GM19467 (cell line): ENCODE measurements at regions not wholly inside any gene's neighbourhood (a gene's known extent, or its start where the extent isn't known, plus 50 kb on each side); places are given as distances from the start of the nearest gene placed in this dataset.
"Not testable (repeated sequence)": the region's sequence is repeated elsewhere in the genome, so short reads cannot be mapped to it uniquely, and the experiment has no call there.

Source experiments
- ATAC-seq: cut with Tn5 transposase; IDR thresholded peaks from one replicate; pipeline ENCODE4 v1.9.1; 2021; ENCODE audit warnings: mild to moderate bottlenecking, moderate library complexity; ENCODE audit not compliant: unreplicated experiment

DNA sequence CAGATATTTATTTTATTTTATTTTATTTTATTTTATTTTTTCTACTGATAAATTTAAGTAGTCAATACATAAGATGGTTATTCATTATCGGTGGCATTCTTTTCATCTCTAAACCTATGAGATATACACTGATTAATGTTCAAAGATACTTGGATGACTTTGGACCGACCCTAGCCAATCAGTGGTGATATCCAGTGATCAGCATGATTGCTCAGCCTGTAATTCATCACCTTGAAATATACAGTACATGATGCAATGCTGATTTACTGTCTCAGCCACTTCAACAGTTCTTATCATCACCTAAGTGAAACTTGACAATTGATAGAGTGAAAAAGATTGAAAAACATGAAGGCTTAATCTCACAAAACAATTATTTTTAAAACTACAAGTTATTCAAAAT is 1651.0 kb downstream of the REEP3 start:
- ATAC-seq = no peak

DNA sequence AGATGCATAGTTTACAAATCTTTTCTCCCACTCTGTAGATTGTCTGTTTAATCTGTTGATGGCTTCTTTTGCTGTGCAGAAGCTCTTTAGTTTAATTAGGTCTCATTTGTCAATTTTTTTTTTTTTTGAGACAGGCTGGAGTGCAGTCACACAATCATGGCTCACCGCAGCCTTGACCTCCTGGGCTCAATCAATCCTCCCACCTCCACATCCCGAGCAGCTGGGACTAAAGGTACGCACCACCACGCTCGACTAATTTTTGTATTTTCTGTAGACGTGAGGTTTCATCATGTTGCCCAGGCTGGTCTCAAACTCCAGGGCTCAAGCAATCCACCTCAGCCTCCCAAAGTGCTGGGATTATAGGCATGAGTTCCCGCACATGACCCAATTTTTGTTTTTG is 1655.8 kb downstream of the REEP3 start:
- ATAC-seq = no peak

DNA sequence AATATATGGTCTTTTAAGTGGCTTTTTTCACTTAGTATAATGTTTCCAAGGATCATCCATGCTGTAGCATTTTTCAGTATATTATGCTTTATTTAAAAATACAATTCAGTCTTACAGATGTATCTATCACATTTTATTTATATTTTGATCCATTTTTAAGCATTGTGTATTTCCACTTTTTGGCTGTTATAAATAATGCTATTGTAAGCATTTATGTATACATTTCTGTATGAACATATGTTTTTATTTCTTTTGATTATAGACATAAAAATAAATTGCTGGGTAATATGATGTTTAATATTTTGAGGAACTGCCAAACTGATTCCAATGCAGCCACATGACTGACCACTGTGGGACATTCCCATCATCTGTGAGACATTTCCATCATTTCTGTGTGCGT is 1662.0 kb downstream of the REEP3 start:
- no peak for ATAC-seq

DNA sequence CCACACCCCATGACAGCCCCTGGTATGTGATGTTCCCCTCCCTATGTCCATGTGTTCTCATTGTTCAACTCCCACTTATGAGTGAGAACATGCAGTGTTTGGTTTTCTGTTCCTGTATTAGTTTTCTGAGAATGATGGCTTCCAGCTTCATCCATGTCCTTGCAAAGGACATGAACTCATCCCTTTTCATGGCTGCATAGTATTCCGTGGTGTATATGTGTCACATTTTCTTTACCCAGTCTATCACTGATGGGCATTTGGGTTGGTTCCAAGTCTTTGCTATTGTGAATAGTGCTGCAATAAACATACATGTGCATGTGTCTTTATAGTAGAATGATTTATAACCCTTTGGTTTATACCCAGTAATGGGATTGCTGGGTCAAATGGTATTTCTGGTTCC is 1665.5 kb downstream of the REEP3 start:
- not testable (repeated sequence) for ATAC-seq

DNA sequence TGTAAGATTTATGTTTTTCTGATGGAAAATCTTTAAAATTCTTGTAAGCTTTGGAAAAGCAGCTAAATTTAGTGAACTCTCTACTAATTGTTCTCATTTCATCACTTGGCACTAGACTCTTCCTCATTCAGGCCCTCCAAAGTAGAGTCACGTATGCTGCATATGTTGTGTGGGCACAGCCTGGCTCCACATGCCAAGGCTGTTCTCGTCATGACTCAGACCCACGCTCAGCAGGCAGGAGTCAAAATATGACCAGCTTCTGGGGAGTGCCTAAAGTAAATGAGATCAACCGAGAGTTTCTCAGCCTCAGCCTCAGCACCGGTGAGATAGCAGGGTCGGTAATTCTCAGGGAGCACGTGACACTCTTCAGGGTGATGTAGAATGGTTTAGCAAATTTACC is 1672.9 kb downstream of the REEP3 start:
- ATAC-seq = no peak

DNA sequence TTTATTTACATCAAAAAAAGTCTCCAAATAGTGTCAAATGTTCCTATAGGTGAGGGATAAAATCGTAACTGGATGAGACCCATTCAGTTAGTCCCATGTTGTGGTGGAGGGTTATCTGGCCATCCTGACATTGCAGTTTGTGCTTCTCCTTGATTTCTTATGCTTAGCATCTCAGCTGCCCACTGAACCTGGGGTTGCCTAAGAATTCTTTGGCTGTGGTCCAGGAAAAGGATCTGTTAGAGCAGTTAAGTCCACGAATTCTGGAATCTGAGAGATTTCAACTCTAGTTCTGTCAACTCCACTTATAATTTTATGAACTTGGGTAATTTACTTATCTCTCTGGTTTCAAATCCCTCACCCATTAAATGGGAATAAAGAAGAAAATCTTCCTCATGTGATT is 1673.4 kb downstream of the REEP3 start:
- no peak for ATAC-seq

DNA sequence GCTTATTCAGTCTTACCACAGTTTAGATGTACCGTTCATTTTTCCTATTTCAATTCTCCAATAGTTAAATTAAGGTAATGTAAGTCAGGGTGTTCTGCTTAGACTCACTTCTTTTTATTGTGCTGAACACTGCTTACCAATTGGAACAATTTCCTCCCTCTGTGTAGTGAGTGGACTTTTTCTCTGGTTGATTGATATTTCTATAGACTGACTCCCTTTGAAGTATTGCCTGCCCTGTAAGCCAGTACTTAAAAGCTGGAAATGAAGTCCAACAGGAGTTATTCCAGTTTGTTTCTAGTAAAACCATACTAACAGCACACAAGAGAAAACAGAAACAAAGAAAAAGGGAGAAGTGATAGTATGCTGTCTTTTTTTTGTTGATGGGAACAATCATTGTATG is 1674.9 kb downstream of the REEP3 start:
- no peak for ATAC-seq

DNA sequence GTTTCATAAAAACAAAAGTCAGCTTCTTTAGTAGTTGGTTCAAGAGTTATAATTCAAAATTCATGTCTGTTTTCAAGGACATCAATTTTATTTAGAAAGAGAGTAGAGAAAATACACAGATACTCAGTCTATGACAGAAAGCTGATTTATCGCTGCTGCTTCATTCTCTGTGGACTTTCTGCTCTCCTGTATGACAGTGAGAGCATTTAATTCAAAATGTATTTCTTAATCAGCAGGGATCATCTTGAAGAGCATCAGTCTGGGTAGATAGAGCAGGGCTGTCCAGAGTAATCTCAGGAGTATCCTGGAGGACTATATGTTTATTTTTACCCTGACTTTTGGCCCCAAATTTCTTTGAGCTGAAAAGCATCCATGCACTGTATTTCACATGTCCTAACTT is 1676.7 kb downstream of the REEP3 start:
- ATAC-seq = no peak

DNA sequence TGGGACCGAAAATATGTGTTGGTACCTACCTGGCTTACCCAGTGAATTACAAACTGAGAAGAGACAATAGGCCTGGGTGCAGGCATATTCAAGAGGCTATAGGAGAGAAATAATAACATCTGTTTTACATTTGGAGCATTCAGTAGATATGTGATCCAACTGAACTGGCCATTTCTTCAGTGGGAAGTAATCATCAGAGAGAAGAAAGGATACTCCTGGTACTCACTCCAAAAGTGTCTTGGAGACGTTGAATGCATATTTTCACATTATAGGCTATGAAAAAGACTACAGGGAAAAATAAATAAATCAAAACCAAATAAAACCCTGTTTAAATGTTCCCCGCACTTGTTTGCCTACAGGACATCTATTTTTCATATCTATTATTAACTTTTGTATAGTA is 1680.3 kb downstream of the REEP3 start:
- ATAC-seq = no peak

DNA sequence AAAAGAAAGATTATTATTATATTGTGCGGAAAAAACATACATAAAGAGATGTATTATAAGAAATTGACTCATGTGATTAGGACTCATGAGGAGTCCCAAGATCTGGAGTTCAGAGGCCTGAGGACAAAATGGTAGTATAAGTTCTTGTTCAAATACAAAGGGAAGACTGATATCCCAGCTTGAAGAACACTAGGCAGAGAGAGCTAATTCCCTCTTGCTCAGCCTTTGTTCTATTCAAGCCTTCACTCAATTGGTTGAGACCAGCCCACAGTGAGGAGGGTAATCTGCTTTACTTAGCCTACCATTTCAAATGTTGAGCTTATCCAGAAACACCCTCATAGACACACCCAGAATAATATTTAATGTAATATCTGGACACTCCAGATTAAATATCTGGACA is 1683.8 kb downstream of the REEP3 start:
- no peak for ATAC-seq

DNA sequence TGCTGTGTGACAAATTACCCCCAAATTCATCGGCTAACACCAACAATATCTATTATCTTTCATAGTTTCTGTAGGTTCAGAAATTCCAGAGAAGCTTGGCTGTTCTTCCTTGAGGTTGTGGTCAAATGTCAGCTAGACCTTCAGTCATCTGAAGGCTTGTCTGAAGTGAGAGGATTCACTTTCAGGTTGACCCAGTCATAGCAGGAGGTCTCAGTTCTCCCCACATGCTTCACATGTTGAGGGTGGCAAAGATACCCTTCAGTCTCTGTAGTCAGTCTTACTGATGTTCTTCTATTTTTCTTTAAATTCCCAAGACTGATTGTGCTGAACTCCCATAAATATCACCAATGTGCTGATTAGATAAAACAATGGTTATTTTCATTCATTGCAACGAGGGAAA is 1692.0 kb downstream of the REEP3 start:
- no peak for ATAC-seq

DNA sequence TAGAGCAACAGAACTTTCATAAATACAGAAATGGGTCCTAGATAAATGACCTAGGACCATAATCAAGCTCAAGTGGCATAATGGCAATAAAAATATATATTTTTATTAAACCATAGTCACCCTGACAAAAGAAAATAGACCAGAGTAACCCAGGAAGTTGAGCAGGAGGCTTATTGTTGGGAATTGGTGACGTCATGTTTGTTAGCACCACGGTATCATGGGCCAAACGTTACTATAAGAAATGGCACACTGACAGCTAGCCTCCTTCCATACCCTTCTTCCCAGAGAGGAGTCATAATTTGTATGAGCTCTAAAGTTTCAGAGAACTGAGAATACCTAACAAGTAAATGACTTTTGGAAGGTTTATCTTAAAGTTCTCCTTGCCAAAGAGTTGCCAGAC is 1698.2 kb downstream of the REEP3 start:
- no peak for ATAC-seq

DNA sequence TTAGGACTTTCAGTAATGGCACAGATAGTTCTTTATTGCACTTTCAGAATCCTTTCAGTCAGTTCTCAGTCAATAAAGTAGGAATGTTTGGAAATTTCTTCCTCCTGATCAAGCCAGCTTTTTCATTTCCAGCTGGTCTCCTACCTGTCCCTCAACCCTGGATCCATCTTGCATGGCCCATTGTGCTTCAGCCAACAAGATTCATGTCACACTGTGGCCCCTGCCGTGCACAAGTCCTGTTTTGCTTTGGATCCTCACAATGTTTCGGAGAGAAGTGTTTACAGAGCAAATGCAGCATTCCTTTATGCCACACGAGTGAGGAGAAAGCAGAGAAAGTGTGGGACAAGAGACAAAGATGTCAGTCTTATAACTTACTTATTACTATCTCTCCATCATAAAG is 1694.7 kb upstream of the LRRTM3 start:
- no peak for ATAC-seq

DNA sequence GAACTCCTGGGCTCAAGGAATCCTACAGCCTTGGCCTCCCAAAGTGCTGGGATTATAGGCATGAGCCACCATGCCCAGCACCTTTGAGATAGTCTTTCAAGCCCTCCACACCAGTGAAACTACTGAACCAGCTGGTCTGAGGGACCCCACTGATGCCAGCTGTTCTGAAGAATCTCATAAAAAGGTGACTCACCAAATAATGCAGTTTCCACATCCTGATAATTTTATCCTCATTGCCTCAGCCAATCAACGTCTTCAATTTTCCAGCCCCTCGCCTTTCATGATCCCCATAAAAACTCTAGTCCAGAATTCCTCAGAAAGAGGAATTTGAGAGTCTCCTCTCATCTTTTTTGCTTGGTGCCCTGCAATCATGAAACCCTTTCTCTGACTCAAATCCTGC is 1691.6 kb upstream of the LRRTM3 start:
- no peak for ATAC-seq

DNA sequence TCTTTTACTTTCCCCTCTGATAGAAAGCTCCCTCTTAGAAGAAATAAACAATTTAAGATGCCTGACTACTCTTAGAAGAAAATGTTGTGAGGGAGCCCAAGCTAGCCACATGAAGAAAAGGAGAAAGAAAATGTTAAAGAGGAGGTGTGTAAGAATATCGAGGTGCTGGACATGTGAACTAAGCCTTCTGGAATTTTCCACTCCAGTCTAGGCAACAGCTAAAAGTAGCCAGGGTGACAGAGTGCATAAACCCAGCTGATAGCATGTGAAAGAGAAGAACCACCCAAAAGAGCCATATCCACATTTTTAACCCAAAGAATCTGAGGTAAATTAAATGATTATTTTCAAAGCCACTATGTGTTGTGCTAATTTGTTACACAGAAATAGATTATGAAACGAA is 1690.6 kb upstream of the LRRTM3 start:
- no peak for ATAC-seq

DNA sequence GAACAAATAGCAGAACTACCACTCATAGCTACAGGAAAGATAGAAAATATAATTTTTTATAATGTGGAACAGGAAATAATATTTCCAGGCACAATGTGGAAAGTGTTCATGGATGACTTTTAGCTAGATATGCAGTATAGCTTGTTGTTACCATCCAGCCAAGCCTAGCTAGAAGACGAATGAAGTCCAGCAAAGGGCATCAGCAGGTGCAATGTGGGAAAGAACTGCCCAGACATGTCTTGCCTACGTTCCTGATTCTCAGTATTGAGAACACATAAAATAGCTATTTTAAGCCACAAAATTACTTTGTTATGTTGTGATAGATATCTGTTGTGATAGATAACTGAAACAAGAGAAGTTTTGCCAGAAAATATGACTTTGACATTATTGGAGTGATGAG is 1690.0 kb upstream of the LRRTM3 start:
- no peak for ATAC-seq

DNA sequence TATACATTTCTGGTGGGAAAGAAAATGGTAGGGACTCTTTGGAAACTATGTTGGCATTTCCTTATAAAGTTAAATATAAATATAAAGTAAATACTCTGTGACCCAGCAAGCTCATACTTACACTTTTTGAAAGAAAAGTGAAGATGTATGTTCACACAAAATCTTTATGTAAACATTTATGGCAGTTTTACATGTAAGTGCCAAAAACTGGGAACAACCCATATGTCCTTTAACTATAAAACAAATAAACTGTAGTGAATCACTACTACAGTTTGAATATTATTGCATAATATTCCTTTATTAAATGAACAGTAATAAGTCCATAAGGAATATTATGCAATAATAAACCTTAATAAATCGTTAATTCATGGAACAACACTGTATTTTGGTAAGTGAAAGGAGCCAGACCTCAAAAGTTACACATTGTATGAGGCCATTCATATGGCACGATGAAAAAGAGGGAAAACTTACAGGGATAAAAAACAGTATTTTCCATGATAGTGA is 1660.3 kb upstream of the LRRTM3 start:
- ATAC-seq = no peak

DNA sequence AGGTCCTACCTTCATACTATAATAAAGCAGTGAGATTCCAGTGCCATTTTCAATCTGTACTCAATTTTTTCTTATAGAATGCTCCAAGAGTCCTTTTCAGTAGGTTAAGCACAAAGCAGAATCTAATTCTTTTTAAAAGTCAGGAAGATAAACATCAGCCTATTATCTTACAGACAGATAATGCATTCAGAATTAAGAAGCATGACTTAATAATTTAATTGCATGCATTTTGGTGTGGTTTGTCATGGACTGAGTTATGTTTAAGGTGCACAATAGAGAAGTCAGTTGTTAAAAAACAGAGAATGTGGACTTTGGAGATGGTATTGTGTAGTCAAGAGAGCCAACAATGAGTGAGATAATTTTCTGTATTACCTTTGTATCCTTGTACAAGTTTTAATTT is 1656.3 kb upstream of the LRRTM3 start:
- not testable (repeated sequence) for ATAC-seq

DNA sequence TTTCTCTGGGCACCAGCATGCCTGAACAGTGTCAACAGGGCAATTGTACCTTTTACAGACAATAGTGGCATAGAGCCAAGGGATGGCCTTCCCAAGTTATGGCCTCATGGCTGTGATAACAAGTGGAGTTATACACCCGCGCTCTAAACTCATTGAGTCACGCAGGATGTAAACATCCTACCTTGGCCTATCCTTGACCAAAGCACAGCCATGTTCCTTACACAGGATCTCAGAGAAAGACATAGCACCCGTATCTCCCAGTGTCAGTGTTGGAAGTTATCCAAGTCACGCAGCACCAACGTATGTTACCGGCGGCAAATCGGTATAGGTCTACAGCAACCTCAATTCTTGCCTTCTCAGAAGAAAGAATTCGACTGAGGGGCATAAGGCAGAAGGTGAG is 1654.9 kb upstream of the LRRTM3 start:
- ATAC-seq = no peak

DNA sequence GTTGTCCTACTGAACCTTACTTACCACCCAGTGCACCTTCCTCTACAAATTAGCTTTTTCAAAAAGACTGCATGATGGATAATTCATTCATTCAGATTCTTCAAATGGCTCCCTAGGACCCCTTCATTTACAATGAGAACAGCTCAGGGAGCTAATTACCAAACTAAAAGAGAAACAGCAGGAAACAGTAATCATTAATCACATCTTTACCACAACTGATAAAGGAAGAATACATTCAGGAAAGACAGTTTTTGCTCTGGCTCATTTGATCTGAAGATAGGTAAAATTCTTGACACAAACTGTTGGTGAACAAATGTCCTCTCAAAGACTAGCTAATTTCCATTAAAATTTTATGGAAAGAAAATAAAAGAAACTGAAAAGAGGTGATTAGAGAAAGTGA is 1652.7 kb upstream of the LRRTM3 start:
- no peak for ATAC-seq

DNA sequence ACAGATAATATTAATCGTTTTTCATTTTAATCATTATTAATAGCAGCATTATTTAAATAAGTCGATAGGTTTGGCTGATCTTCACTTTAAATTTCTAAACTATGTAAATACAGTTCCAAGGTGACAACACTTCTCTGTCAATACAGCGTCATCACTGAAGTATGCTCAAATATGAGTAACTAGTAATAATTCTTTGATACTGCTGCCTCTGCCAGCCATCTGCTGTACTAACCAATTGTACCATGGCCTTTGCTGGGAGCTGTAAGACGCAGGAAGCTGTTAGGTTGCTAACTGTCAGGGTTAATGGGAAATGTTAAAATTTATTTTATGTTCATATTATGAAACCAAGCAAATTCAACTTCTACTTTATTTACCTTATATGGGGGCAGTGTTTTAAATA is 1650.5 kb upstream of the LRRTM3 start:
- ATAC-seq = no peak

DNA sequence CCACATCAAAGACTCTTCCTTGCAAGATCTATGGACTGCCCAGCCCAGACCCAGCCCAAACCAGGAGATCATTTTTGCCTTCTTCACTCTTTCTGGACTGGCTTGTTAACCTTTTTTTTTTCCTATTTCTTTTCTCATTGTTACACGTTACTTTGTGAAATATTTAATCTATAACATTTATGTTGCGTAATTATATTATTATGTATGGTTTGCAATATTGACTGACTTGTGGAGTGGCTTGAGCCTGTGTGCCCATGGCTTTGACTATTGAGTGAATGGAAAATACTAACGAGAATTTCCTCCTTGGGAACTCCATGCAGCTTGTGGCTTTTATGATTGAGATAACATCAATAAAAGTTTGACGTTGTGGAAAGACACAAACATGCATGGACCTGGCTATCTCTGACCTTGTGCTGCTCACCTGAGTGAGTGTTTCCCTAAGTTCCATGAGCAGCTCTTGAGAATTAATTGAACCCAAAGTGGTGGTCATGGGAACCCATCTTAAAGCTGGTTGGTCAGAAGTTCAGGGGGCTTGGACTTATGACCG is 1641.3 kb upstream of the LRRTM3 start:
- ATAC-seq = no peak

DNA sequence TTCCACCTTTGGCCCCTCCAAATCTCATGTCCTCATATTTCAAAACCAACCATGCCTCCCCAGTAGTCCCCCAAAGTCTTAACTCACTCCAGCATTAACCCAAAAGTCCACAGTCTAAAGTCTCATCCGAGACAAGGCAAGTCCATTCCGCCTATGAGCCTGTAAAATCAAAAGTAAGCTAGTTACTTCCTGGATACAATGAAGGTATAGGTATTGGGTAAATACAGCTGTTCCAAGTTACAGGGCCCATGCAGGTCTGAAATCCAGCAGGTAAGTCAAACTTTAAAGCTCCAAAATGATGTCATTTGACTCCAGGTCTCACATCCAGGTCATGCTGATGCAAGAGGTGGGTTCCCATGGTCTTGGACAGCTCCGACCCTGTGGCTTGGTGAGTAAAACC is 1640.1 kb upstream of the LRRTM3 start:
- ATAC-seq = not testable (repeated sequence)

DNA sequence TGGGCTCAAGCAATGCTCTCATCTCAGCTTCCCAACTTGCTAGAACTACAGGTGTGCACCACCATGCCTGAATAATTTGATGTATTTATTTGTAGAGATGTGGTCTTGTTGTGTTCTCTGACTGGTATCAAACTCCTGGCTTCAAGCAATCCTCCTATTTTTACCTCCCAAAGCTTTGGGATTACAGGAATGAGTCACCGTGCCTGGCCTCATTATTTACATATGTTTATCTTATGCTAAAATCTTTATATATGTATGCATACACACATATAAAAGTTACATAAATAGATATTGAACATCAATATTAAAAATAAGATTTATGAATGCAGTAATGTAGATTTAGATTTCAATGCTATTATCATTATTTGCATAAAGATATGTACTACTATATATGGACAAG is 1634.5 kb upstream of the LRRTM3 start:
- no peak for ATAC-seq
